Endothelial cell of umbilical vein (primary cell): ENCODE measurements at regions not wholly inside any gene's neighbourhood (a gene's known extent, or its start where the extent isn't known, plus 50 kb on each side); places are given as distances from the start of the nearest gene placed in this dataset.

ENCODE experiments used
- BruUV-seq: library from RNA; stranded (reverse); fragments of 400-500 nt; replicated peaks from 2 replicates; lab custom pipeline; 2021; lab: Mats Ljungman, UMichigan
- CTCF ChIA-PET: fragments of 300-600, 350-600 bp; sonication (Branson Sonifier 250); formaldehyde crosslinking; loops from one replicate; lab custom pipeline; 2021; ENCODE audit warnings: antibody characterized with exemption, inconsistent platforms; lab: Charles Lee
- POLR2A ChIA-PET: fragments of 300-600, 350-600 bp; sonication (Branson Sonifier 250); formaldehyde crosslinking; loops from one replicate; lab custom pipeline; 2021; ENCODE audit warnings: antibody characterized with exemption, inconsistent platforms; lab: Charles Lee
- DNase-seq: peaks from one replicate; pipeline ENCODE4 v3.0.0-alpha.2; 2011; ENCODE audit warnings: low read depth, low spot score
- FAIRE-seq: peaks from 2 replicates; lab custom pipeline; 2011; peaks lifted over from hg19 to GRCh38; lab: Jason Lieb, UNC
- H2AFZ ChIP-seq: 2 replicates; pipeline ENCODE4 v1.6.0; 2012; ENCODE audit warnings: low read depth, low read length, control low read depth, inconsistent platforms
- H3K27ac ChIP-seq: 2 replicates; pipeline ENCODE4 v1.5.1; 2011; ENCODE audit warnings: low read depth, mild to moderate bottlenecking, control low read depth, low read length, moderate library complexity; ENCODE audit not compliant: insufficient read depth
- H3K27me3 ChIP-seq, 2 experiments: 2 replicates each; pipeline versions ENCODE4 v1.6.0 to v1.6.1; 2011; ENCODE audit warnings: low read length in 2 of 2, mixed read lengths in 1 of 2; ENCODE audit not compliant: control insufficient read depth in 2 of 2, insufficient read depth in 2 of 2
- H3K36me3 ChIP-seq, 2 experiments: 2 replicates in 1 of 2; 3 replicates in 1 of 2; pipeline ENCODE4 v1.5.1; 2011; ENCODE audit warnings: low read length in 2 of 2, mild to moderate bottlenecking in 1 of 2, moderate library complexity in 1 of 2; ENCODE audit not compliant: control insufficient read depth in 2 of 2, insufficient read depth in 2 of 2; ENCODE audit errors: extremely low read depth in 1 of 2
- H3K4me1 ChIP-seq: 3 replicates; pipeline ENCODE4 v1.5.1; 2011; ENCODE audit warnings: mild to moderate bottlenecking, low read length; ENCODE audit not compliant: control insufficient read depth, insufficient read depth; ENCODE audit errors: extremely low read depth
- H3K4me2 ChIP-seq: 2 replicates; pipeline ENCODE4 v1.6.1; 2011; ENCODE audit warnings: low read length, control low read depth, mixed read lengths; ENCODE audit not compliant: insufficient read depth
- H3K4me3 ChIP-seq, 3 experiments: fragments of 200-600 bp in 1 of 3; sonication (generic), shearing (Covaris generic) in 1 of 3; replicated peaks in 1 of 3; 2 replicates each; pipeline ENCODE4 v1.5.1; 2011 to 2016; ENCODE audit warnings: control low read depth in 3 of 3, low read length in 3 of 3, mild to moderate bottlenecking in 2 of 3, inconsistent platforms in 1 of 3, low read depth in 1 of 3, moderate library complexity in 1 of 3; ENCODE audit not compliant: insufficient read depth in 1 of 3
- H3K79me2 ChIP-seq: 2 replicates; pipeline ENCODE4 v1.6.0; 2012; ENCODE audit warnings: low read length, inconsistent platforms; ENCODE audit not compliant: control insufficient read depth, insufficient read depth
- H3K9ac ChIP-seq: replicated peaks from 2 replicates; pipeline ENCODE3; 2011; ENCODE audit warnings: low read length, control low read depth; ENCODE audit not compliant: insufficient read depth; ENCODE audit errors: extremely low read depth
- H3K9me1 ChIP-seq: replicated peaks from 3 replicates; pipeline ENCODE4 v1.6.0; 2011; ENCODE audit warnings: mild to moderate bottlenecking, low read length; ENCODE audit not compliant: control insufficient read depth, insufficient read depth; ENCODE audit errors: extremely low read depth
- H3K9me3 ChIP-seq: replicated peaks from 2 replicates; pipeline ENCODE4 v1.5.1; 2012; ENCODE audit warnings: low read length, inconsistent platforms; ENCODE audit not compliant: control insufficient read depth, insufficient read depth
- H4K20me1 ChIP-seq: replicated peaks from 2 replicates; pipeline ENCODE3; 2011; ENCODE audit warnings: mild to moderate bottlenecking, low read length; ENCODE audit not compliant: control insufficient read depth, insufficient read depth; ENCODE audit errors: extremely low read depth
- EZH2 ChIP-seq: IDR thresholded peaks from 2 replicates; pipeline ENCODE4 v1.6.1; 2012; ENCODE audit warnings: borderline replicate concordance, low read depth, mild to moderate bottlenecking, moderate library complexity, low read length, inconsistent platforms; ENCODE audit not compliant: severe bottlenecking
- FOS ChIP-seq: IDR thresholded peaks from 2 replicates; pipeline ENCODE4 v1.6.1; 2011; ENCODE audit warnings: mild to moderate bottlenecking, low read length, moderate library complexity, borderline replicate concordance; ENCODE audit not compliant: insufficient read depth
- GATA2 ChIP-seq: IDR thresholded peaks from 2 replicates; pipeline ENCODE4 v1.7.0; 2011; ENCODE audit warnings: low read depth, mild to moderate bottlenecking, moderate library complexity, mixed read lengths, low read length; ENCODE audit not compliant: insufficient read length, insufficient read depth
- JUN ChIP-seq: IDR thresholded peaks from 2 replicates; pipeline ENCODE4 v1.6.1; 2011; ENCODE audit warnings: borderline replicate concordance, low read depth; ENCODE audit not compliant: insufficient read length, insufficient read depth
- MYC ChIP-seq: IDR thresholded peaks from one replicate; pipeline ENCODE4 v1.6.1; 2011; ENCODE audit warnings: mild to moderate bottlenecking, low read depth, low read length
- POLR2A ChIP-seq: IDR thresholded peaks from 2 replicates; pipeline ENCODE4 v1.6.1; 2012; ENCODE audit warnings: low read depth, mild to moderate bottlenecking, control low read depth, low read length
- POLR2AphosphoS5 ChIP-seq: IDR thresholded peaks from 2 replicates; pipeline ENCODE4 v1.6.1; 2012; ENCODE audit warnings: low read depth, mild to moderate bottlenecking, control low read depth, low read length, moderate library complexity; ENCODE audit not compliant: insufficient read depth
- dilution Hi-C: fragments of 300-500 bp; cut with MboI; formaldehyde crosslinking; loops from one replicate; pipeline ENCODE4 v1.15.0; 2019; ENCODE audit warnings: low sequenced_read_pairs; ENCODE audit not compliant: extremely low pct_ligation_motif_present
- intact Hi-C: fragments of 100-400 bp; cut with micrococcal nuclease; formaldehyde crosslinking; loops from one replicate; pipeline ENCODE4 v1.10.0; 2022
- TF ChIP-seq, protein P1 (sequence below), 2 donors: IDR thresholded peaks; 1 replicate in 1 of 2; 2 replicates in 1 of 2; pipeline ENCODE4 v1.5.1; 2011; ENCODE audit warnings: low read length in 2 of 2, mild to moderate bottlenecking in 2 of 2, moderate library complexity in 2 of 2, control low read depth in 1 of 2, inconsistent platforms in 1 of 2, low read depth in 1 of 2; ENCODE audit not compliant: insufficient read depth in 1 of 2; ENCODE audit errors: extremely low read depth in 1 of 2
- TF ChIP-seq, protein P2 (sequence below): IDR thresholded peaks from 2 replicates; pipeline ENCODE4 v1.6.1; 2011; ENCODE audit not compliant: insufficient read depth, insufficient read length

DNA sequence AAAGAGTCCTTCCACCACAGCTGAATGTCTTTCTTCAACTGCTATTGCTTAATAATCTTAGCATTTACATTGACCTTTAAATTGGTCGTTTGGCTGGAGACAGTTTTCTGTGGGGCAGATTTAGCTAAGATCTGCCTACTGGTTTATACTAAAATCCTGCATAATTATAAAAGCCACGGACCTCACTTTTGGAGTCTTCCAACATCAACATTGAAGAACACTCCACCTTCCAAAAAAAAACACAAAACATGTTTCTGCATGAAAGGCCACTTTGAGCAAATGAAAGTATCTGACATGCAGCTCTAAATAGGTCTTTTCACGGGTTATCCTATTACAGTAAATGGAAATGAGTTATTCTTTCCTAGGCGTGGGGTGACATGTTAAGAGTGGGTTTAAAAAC lies 57.0 kb upstream of the KRR1 start:
- H4K20me1 ChIP-seq, result no peaks in the 10 kb centered on the region
- H3K9me1 ChIP-seq, result no peaks in the 10 kb centered on the region
- H2AFZ ChIP-seq, result no peak overlapping the region
- no peak overlapping the region for H3K4me3 ChIP-seq
- no peak for DNase-seq
- intact Hi-C loops, result no loop called here
- H3K36me3 ChIP-seq, result no peaks in the 10 kb centered on the region
- ChIA-PET POLR2A (interaction anchor here (0.7 kb wide), 1 partner anchor 35 kb away, joined by 3 read pairs; no protein-coding TSS in a partner anchor), CTCF (interaction anchor here (1.5 kb wide), 1 partner anchor 469 kb away, joined by 4 read pairs; no protein-coding TSS in a partner anchor)
- H3K79me2 ChIP-seq, result no peaks in the 10 kb centered on the region
- dilution Hi-C loops, result no loop called here
- H3K27me3 ChIP-seq, result no peaks in the 10 kb centered on the region
- TF ChIP-seq, protein P1, sequence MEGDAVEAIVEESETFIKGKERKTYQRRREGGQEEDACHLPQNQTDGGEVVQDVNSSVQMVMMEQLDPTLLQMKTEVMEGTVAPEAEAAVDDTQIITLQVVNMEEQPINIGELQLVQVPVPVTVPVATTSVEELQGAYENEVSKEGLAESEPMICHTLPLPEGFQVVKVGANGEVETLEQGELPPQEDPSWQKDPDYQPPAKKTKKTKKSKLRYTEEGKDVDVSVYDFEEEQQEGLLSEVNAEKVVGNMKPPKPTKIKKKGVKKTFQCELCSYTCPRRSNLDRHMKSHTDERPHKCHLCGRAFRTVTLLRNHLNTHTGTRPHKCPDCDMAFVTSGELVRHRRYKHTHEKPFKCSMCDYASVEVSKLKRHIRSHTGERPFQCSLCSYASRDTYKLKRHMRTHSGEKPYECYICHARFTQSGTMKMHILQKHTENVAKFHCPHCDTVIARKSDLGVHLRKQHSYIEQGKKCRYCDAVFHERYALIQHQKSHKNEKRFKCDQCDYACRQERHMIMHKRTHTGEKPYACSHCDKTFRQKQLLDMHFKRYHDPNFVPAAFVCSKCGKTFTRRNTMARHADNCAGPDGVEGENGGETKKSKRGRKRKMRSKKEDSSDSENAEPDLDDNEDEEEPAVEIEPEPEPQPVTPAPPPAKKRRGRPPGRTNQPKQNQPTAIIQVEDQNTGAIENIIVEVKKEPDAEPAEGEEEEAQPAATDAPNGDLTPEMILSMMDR (IDR thresholded peaks at IDR 0.05; ENCODE audit: extremely low read depth in 1 of 2, insufficient read depth in 1 of 2, low read depth in 1 of 2, low read length in 2 of 2), result no peak
- TF ChIP-seq, protein P2, sequence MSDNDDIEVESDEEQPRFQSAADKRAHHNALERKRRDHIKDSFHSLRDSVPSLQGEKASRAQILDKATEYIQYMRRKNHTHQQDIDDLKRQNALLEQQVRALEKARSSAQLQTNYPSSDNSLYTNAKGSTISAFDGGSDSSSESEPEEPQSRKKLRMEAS, result no peak
- TF ChIP-seq POLR2A (no peak), GATA2 (no peak), EZH2 (no peak), JUN (no peak), POLR2AphosphoS5 (no peak), FOS (no peak), MYC (no peak)
- H3K9ac ChIP-seq, result no peak overlapping the region
- peaks cover 16% of the 10 kb centered on the region for H3K4me1 ChIP-seq
- H3K4me2 ChIP-seq, result no peak overlapping the region
- H3K9me3 ChIP-seq, result no peaks in the 10 kb centered on the region
- FAIRE-seq, result no peak
- BruUV-seq, result no TSS peak
- no peak overlapping the region for H3K27ac ChIP-seq
